Osteocyte (in vitro differentiated cells): ENCODE measurements at regions not wholly inside any gene's neighbourhood (a gene's known extent, or its start where the extent isn't known, plus 50 kb on each side); places are given as distances from the start of the nearest gene placed in this dataset.

Experiments
- DNase-seq: peaks from one replicate; pipeline ENCODE4 v3.0.0; 2021; ENCODE audit warnings: mixed read lengths; ENCODE audit not compliant: unreplicated experiment; ENCODE audit errors: extremely low spot score
- H3K27ac Mint-ChIP-seq: one replicate; pipeline ENCODE4 v1.8.0; 2021; ENCODE audit warnings: mild to moderate bottlenecking, mixed read lengths; ENCODE audit not compliant: unreplicated experiment
- H3K27me3 Mint-ChIP-seq: one replicate; pipeline ENCODE4 v1.8.0; 2021; ENCODE audit warnings: mixed read lengths; ENCODE audit not compliant: unreplicated experiment
- H3K36me3 Mint-ChIP-seq: one replicate; pipeline ENCODE4 v1.8.0; 2021; ENCODE audit warnings: mixed read lengths; ENCODE audit not compliant: unreplicated experiment
- H3K4me1 Mint-ChIP-seq: one replicate; pipeline ENCODE4 v1.8.0; 2021; ENCODE audit warnings: mixed read lengths; ENCODE audit not compliant: unreplicated experiment
- H3K4me3 Mint-ChIP-seq: one replicate; pipeline ENCODE4 v1.8.0; 2021; ENCODE audit warnings: mild to moderate bottlenecking, moderate library complexity, mixed read lengths; ENCODE audit not compliant: unreplicated experiment
- H3K9me3 Mint-ChIP-seq: one replicate; pipeline ENCODE4 v1.8.0; 2021; ENCODE audit warnings: mixed read lengths; ENCODE audit not compliant: unreplicated experiment
- CTCF ChIP-seq: fragments of 200-600 bp; sonication (generic); IDR thresholded peaks from 2 replicates; pipeline ENCODE4 v1.5.0; 2021; ENCODE audit warnings: antibody characterized with exemption, mild to moderate bottlenecking, moderate library complexity

DNA sequence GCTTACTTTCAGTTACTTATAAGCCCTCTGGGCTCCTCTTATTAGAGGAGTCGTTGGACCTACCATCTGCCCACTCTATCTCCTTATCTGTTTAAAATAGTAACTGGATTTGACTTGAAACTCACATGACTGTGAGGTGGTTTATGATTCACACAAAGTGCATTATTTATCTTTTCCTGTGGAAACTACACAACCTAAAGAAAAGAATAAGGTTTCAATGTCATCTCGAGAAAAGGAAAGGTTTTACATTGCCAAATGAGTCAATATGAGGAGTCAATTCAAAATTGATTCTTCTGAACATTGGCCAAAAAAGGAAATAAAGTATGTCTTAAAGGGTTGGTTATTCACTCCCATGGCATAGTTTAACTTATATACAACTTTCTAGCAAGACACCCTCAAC is 225.0 kb upstream of the G2E3 start:
- Mint-ChIP-seq H3K27ac (no peak overlapping the region), H3K9me3 (no peaks in the 10 kb centered on the region), H3K4me3 (no peak overlapping the region), H3K36me3 (no peaks in the 10 kb centered on the region), H3K27me3 (peaks cover 2% of the 10 kb centered on the region), H3K4me1 (no peaks in the 10 kb centered on the region)
- no peak for TF ChIP-seq CTCF
- no peak for DNase-seq

- peaks cover 5% of the 10 kb centered on the region for H3K27me3 Mint-ChIP-seq
- no peaks in the 10 kb centered on the region for H3K4me1 Mint-ChIP-seq
- H3K36me3 Mint-ChIP-seq = no peaks in the 10 kb centered on the region
- H3K4me3 Mint-ChIP-seq = no peak overlapping the region
- TF ChIP-seq CTCF = no peak
- H3K27ac Mint-ChIP-seq = no peak overlapping the region
- DNase-seq = no peak
- H3K9me3 Mint-ChIP-seq = no peaks in the 10 kb centered on the region
These were observed 221.5 kb upstream of the G2E3 start for GRCh38 chr14:30337456-30337855.

- TF ChIP-seq CTCF = no peak
- Mint-ChIP-seq H3K4me1 (no peaks in the 10 kb centered on the region), H3K9me3 (no peaks in the 10 kb centered on the region), H3K27me3 (peaks cover 3% of the 10 kb centered on the region), H3K27ac (no peak overlapping the region), H3K36me3 (no peaks in the 10 kb centered on the region), H3K4me3 (no peak overlapping the region)
- no peak for DNase-seq
These were observed 219.6 kb upstream of the G2E3 start for GRCh38 chr14:30339311-30339901.

DNA sequence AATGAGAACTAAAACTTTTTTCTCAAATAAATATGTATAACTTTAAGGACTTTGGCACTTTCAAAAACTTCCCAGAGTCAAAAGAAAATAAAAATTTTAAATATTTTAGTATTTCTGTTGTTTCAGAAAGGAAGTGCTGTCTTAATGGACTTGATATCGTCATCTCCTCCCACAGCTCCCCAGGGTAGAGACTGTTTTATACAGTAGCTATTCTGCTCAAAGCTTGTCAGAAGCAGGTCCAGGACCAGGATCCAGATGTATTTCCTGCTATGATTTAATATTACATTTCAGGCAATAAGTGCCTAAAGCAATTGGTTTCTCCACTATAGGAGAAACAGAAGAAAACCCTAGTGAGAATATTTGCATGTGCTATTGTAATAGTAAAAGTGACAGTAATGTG is 218.5 kb upstream of the G2E3 start:
- Mint-ChIP-seq H3K9me3 (no peaks in the 10 kb centered on the region), H3K27me3 (peaks cover 3% of the 10 kb centered on the region), H3K36me3 (no peaks in the 10 kb centered on the region), H3K4me1 (no peaks in the 10 kb centered on the region), H3K27ac (no peak overlapping the region), H3K4me3 (no peak overlapping the region)
- no peak for TF ChIP-seq CTCF
- DNase-seq = no peak

GRCh38 chr14:30345511-30345910 is 213.4 kb upstream of the G2E3 start:
- H3K4me1 Mint-ChIP-seq = no peaks in the 10 kb centered on the region
- no peaks in the 10 kb centered on the region for H3K36me3 Mint-ChIP-seq
- H3K9me3 Mint-ChIP-seq = no peaks in the 10 kb centered on the region
- H3K27me3 Mint-ChIP-seq = no peaks in the 10 kb centered on the region
- no peak overlapping the region for H3K27ac Mint-ChIP-seq
- TF ChIP-seq CTCF = no peak
- no peak for DNase-seq
- H3K4me3 Mint-ChIP-seq = no peak overlapping the region
